ENCODE measurements at regions not wholly inside any gene's neighbourhood (a gene's known extent, or its start where the extent isn't known, plus 50 kb on each side); places are given as distances from the start of the nearest gene placed in this dataset.

DNA sequence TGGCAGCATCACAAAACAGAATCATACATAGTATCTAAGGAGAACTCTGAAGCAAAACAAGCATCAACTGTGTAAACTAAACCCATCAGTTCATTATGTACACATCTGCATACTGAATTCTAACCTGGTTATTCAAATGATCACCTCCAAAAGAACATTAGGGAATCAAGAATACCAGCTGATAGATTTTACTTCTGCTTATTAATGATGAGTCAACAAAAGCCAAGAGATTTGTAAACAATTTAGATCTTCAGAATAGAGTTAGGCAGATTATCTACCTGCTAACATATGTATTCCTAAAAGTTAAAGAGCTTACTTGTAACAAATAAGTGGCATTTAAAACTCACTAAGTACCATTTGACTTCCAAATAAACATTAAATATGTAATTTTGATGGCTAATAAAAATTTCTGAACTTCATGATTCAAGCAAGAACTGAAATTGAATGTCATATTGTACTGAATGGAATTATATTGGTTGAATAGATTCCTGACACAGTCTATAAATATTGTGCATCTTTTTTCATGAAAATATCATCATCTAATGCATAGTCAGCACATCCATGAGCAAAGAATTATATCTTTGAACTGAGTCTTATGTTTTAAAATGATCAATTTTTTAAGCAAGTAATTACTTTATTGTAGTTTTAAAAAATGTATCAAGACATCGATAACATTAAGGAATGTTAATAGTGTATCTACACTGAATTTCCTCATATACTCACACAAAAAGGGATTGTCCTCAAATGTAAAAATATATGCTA lies 470.5 kb downstream of the GRXCR1 start:
- H3K4me3 ChIP-seq (replicated peaks; ENCODE audit: low read depth, low read length) = no peak overlapping the region
- H3K27me3 ChIP-seq (replicated peaks; ENCODE audit: control insufficient read depth, insufficient read depth, low read length) = no peaks in the 10 kb centered on the region
- TF ChIP-seq, protein P1, sequence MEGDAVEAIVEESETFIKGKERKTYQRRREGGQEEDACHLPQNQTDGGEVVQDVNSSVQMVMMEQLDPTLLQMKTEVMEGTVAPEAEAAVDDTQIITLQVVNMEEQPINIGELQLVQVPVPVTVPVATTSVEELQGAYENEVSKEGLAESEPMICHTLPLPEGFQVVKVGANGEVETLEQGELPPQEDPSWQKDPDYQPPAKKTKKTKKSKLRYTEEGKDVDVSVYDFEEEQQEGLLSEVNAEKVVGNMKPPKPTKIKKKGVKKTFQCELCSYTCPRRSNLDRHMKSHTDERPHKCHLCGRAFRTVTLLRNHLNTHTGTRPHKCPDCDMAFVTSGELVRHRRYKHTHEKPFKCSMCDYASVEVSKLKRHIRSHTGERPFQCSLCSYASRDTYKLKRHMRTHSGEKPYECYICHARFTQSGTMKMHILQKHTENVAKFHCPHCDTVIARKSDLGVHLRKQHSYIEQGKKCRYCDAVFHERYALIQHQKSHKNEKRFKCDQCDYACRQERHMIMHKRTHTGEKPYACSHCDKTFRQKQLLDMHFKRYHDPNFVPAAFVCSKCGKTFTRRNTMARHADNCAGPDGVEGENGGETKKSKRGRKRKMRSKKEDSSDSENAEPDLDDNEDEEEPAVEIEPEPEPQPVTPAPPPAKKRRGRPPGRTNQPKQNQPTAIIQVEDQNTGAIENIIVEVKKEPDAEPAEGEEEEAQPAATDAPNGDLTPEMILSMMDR (IDR thresholded peaks at IDR 0.05; ENCODE audit: insufficient read depth, low read length, poor library complexity, severe bottlenecking) = no peak
- no peak for DNase-seq (ENCODE audit: extremely low read depth, insufficient read length)
- H3K36me3 ChIP-seq (ENCODE audit: control insufficient read depth, insufficient read depth, low read length) = no peaks in the 10 kb centered on the region

DNA sequence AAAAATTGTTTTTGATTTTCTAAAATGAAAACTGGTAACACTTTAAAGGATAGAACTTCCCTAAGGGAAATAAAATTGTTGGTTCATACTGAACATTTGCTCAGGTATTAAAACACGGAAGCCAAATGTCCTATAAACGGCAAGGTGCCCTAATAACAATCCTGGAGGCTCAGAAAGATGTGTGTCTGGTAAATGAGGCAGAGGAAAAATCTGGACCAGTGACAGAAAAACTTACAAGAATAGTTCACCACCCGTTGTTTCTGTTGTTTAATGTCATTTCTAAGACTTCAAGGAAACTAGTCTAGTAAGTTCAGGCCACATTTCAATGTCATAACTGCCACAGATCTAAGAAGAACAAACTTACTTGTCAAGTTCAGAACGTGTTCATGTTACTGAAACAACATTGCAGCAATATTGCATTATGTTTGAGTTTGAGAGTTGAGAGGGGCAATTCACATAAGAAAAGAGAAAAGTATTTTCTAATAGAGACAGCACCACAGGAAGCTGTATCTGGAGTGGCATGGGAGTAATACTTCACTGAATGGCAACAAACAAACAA lies 476.6 kb downstream of the GRXCR1 start:
- Histone ChIP-seq H3K27me3 (replicated peaks; ENCODE audit: control insufficient read depth, insufficient read depth, low read length) (no peaks in the 10 kb centered on the region), H3K4me3 (replicated peaks; ENCODE audit: low read depth, low read length) (no peak overlapping the region), H3K36me3 (ENCODE audit: control insufficient read depth, insufficient read depth, low read length) (no peaks in the 10 kb centered on the region)
- TF ChIP-seq, protein P1 (IDR thresholded peaks at IDR 0.05; ENCODE audit: insufficient read depth, low read length, poor library complexity, severe bottlenecking) = no peak
- DNase-seq (ENCODE audit: extremely low read depth, insufficient read length) = no peak

DNA sequence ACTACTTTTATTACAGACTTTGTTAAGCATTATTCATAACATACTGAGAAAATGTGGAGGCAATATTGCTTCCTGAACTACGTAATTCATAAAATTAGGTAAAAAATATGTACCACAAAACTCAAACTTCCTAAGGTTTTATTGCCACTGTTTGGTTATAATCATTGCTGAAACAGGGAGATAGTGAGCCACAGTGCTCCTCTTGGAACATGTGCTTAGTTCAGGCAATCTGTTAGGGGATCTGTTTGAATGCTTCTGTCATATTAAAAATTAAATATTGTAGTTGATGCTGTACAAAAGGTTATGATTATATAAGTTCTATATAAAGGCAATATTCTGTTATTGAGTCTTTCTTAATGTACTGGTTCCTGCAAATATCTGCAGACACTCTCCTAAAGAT lies 480.7 kb downstream of the GRXCR1 start:
- H3K27me3 ChIP-seq (replicated peaks; ENCODE audit: control insufficient read depth, insufficient read depth, low read length) = no peaks in the 10 kb centered on the region
- TF ChIP-seq, protein P1 (IDR thresholded peaks at IDR 0.05; ENCODE audit: insufficient read depth, low read length, poor library complexity, severe bottlenecking) = no peak
- no peak for DNase-seq (ENCODE audit: extremely low read depth, insufficient read length)

DNA sequence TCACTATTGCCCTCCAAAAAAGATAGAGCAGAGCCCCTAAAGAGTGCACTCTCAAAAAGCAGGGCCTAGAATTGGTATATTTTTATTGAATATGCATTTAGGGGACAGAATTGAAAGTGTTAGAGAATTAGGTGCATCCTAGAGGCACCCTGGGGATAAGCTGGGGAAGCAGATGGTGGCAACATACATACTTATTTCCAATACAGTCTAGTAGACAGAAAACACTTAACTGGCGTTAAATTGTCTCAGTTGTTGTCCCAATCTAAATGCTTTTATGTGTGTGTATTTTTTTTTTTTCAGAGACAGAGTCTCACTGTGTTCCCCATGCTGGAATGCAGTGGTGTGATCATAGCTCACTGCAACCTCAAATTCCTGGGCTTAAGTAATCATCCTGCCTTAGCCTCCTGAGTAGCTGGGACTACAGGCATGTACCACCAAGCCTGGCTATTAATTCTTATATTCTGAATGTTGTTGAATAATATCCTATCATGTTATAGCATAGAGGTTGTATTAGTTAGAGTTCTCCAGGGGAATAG lies 481.8 kb downstream of the GRXCR1 start:
- TF ChIP-seq, protein P1 (IDR thresholded peaks at IDR 0.05; ENCODE audit: insufficient read depth, low read length, poor library complexity, severe bottlenecking) = no peak
- no peak overlapping the region for H3K4me3 ChIP-seq (replicated peaks; ENCODE audit: low read depth, low read length)
- no peaks in the 10 kb centered on the region for H3K36me3 ChIP-seq (ENCODE audit: control insufficient read depth, insufficient read depth, low read length)
- DNase-seq (ENCODE audit: extremely low read depth, insufficient read length) = no peak
- H3K27me3 ChIP-seq (replicated peaks; ENCODE audit: control insufficient read depth, insufficient read depth, low read length) = no peaks in the 10 kb centered on the region

More for the DNA sequence above, 480.7 kb downstream of the GRXCR1 start:
- Histone ChIP-seq H3K4me3 (replicated peaks; ENCODE audit: low read depth, low read length) (no peak overlapping the region), H3K36me3 (ENCODE audit: control insufficient read depth, insufficient read depth, low read length) (no peaks in the 10 kb centered on the region)

DNA sequence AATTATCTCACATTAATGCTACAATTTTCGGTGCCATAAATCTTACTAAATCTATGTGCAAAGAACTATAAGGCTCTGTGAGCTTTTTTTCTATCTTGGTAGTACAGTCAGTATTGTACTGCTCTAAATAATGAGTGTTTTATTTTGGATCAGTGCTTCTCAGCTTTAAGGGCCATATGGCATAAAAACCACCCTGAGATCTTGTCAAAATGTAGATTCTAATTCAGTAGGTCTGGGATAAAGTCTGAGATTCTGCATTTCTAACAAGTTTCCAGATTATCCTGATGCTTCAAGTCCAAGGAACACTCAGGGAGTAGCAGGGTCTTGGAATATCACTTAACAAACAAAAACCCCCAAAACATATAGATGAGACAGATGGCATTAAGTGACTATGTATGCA lies 486.5 kb downstream of the GRXCR1 start:
- H3K4me3 ChIP-seq (replicated peaks; ENCODE audit: low read depth, low read length) = no peak overlapping the region
- TF ChIP-seq, protein P1 (IDR thresholded peaks at IDR 0.05; ENCODE audit: insufficient read depth, low read length, poor library complexity, severe bottlenecking) = no peak
- H3K36me3 ChIP-seq (ENCODE audit: control insufficient read depth, insufficient read depth, low read length) = no peaks in the 10 kb centered on the region
- no peaks in the 10 kb centered on the region for H3K27me3 ChIP-seq (replicated peaks; ENCODE audit: control insufficient read depth, insufficient read depth, low read length)
- no peak for DNase-seq (ENCODE audit: extremely low read depth, insufficient read length)
